Natural killer cell (primary cell): ENCODE measurements at regions not wholly inside any gene's neighbourhood (a gene's known extent, or its start where the extent isn't known, plus 50 kb on each side); places are given as distances from the start of the nearest gene placed in this dataset.

ENCODE experiments used
- ATAC-seq, 3 donors: fragments of 150-1000 bp in 2 of 3; fragments of 200-7000 bp in 1 of 3; cut with Tn5 transposase; 1 replicate in 1 of 3; 2 replicates in 2 of 3; pipeline ENCODE4 v1.10.0; 2021; ENCODE audit warnings: mild to moderate bottlenecking in 2 of 3, moderate library complexity in 2 of 3
- DNase-seq, 2 donors: peaks; one replicate each; pipeline versions ENCODE4 v3.0.0 to v3.0.0-alpha.2; 2013 to 2021; ENCODE audit warnings: mixed read lengths in 1 of 2
- H3K27ac ChIP-seq: one replicate; pipeline ENCODE4 v1.5.1; 2013; ENCODE audit warnings: mild to moderate bottlenecking, low read length
- H3K27me3 ChIP-seq: one replicate; pipeline ENCODE4 v1.6.1; 2013; ENCODE audit warnings: low read length; ENCODE audit not compliant: control insufficient read depth, insufficient read depth
- H3K36me3 ChIP-seq: one replicate; pipeline ENCODE4 v1.6.1; 2013; ENCODE audit warnings: low read length; ENCODE audit not compliant: control insufficient read depth, insufficient read depth
- H3K4me1 ChIP-seq: one replicate; pipeline ENCODE4 v1.6.1; 2013; ENCODE audit warnings: low read length; ENCODE audit not compliant: control insufficient read depth, insufficient read depth
- H3K4me3 ChIP-seq: one replicate; pipeline ENCODE4 v1.5.1; 2013; ENCODE audit warnings: low read length
- H3K9me3 ChIP-seq: one replicate; pipeline ENCODE4 v1.6.1; 2013; ENCODE audit warnings: low read length; ENCODE audit not compliant: control insufficient read depth, insufficient read depth
- H3K27ac Mint-ChIP-seq, 2 donors: one replicate each; pipeline ENCODE4 v1.8.0; 2022; ENCODE audit warnings: mild to moderate bottlenecking in 2 of 2, mixed read lengths in 2 of 2, moderate library complexity in 1 of 2
- H3K27me3 Mint-ChIP-seq, 2 donors: one replicate each; pipeline ENCODE4 v1.8.0; 2022; ENCODE audit warnings: low read depth in 2 of 2, mixed read lengths in 2 of 2
- H3K36me3 Mint-ChIP-seq: one replicate; pipeline ENCODE4 v1.8.0; 2022; ENCODE audit warnings: mixed read lengths
- H3K4me1 Mint-ChIP-seq, 2 donors: one replicate each; pipeline ENCODE4 v1.8.0; 2022; ENCODE audit warnings: mixed read lengths in 2 of 2
- H3K4me3 Mint-ChIP-seq: one replicate; pipeline ENCODE4 v1.8.0; 2022; ENCODE audit warnings: mild to moderate bottlenecking, moderate library complexity, mixed read lengths
- H3K9me3 Mint-ChIP-seq, 2 donors: one replicate each; pipeline ENCODE4 v1.8.0; 2022; ENCODE audit warnings: mixed read lengths in 2 of 2
- WGBS: methylation state at CpG from one replicate; pipeline ENCODE4 v1.1.7; 2013; ENCODE audit warnings: missing lambda C conversion rate; ENCODE audit not compliant: insufficient coverage; 5-methylcytosine and 5-hydroxymethylcytosine counted together
- intact Hi-C: fragments of 100-400 bp; cut with micrococcal nuclease; formaldehyde crosslinking; loops from one replicate; pipeline ENCODE4 v1.14.2; 2022
- TF ChIP-seq, protein P1 (sequence below): fragments of 200-600 bp; IDR thresholded peaks from one replicate; pipeline ENCODE4 v1.8.0; 2022; ENCODE audit warnings: antibody characterized with exemption

DNA sequence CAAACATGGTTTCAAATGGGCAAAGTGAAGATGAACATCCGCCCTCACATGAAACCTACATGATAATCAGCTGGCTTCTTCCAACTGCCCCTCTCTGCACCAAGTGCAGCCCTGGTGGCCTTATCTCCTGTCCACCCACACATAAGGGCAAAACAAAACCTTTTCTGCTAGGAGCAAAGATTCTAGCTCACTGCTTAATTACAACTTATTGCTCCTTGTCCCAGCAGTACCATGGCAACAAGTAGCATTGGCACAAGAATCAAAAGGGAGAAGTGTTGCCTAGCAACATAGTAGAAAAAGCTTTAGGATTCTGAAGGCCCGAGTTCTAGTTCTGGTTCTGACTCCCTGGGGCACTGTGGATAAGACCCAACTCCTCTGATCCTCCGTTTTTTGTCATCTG is 68.7 kb upstream of the BMAL1 start:
- Histone ChIP-seq H3K4me3 (no peak overlapping the region), H3K4me1 (peaks cover 9% of the 10 kb centered on the region), H3K27me3 (no peaks in the 10 kb centered on the region), H3K27ac (no peak overlapping the region), H3K9me3 (no peaks in the 10 kb centered on the region), H3K36me3 (no peaks in the 10 kb centered on the region)
- Mint-ChIP-seq H3K9me3 (no peaks in the 10 kb centered on the region), H3K4me1 (peaks cover 14 to 15% of the 10 kb centered on the region in 2 donors), H3K36me3 (no peaks in the 10 kb centered on the region), H3K27ac (no peak overlapping the region), H3K27me3 (peaks cover 7 to 9% of the 10 kb centered on the region in 2 donors), H3K4me3 (no peak overlapping the region)
- no peak for DNase-seq
- 78% methylated on average over 2 of the region's 3 CpGs for WGBS
- TF ChIP-seq, protein P1, sequence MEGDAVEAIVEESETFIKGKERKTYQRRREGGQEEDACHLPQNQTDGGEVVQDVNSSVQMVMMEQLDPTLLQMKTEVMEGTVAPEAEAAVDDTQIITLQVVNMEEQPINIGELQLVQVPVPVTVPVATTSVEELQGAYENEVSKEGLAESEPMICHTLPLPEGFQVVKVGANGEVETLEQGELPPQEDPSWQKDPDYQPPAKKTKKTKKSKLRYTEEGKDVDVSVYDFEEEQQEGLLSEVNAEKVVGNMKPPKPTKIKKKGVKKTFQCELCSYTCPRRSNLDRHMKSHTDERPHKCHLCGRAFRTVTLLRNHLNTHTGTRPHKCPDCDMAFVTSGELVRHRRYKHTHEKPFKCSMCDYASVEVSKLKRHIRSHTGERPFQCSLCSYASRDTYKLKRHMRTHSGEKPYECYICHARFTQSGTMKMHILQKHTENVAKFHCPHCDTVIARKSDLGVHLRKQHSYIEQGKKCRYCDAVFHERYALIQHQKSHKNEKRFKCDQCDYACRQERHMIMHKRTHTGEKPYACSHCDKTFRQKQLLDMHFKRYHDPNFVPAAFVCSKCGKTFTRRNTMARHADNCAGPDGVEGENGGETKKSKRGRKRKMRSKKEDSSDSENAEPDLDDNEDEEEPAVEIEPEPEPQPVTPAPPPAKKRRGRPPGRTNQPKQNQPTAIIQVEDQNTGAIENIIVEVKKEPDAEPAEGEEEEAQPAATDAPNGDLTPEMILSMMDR: no peak
- ATAC-seq: no peak
- intact Hi-C loops: no loop called here

DNA sequence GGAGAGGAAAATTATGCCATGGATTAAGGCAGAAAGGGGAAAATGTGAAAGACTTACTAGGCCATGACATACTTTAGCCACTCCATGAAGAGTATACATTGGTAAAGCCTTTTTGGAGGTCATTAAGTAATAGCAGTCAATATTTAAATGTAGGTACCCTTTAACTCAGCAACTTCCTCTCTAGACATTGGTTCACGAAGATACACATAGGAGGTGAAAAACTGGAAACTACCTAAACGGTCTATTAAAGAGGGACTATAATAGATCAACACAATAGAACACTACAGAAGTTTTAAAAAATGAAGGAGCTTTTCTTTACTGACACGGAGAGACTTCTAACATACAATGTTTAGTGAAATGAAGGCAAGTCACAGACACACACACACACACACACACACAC is 68.2 kb upstream of the BMAL1 start:
- Mint-ChIP-seq H3K36me3 (no peaks in the 10 kb centered on the region), H3K27ac (no peak overlapping the region), H3K27me3 (peaks cover 7 to 9% of the 10 kb centered on the region in 2 donors), H3K4me1 (peaks cover 14 to 15% of the 10 kb centered on the region in 2 donors), H3K9me3 (no peaks in the 10 kb centered on the region), H3K4me3 (no peak overlapping the region)
- ATAC-seq: no peak
- Histone ChIP-seq H3K9me3 (no peaks in the 10 kb centered on the region), H3K4me3 (no peak overlapping the region), H3K27me3 (no peaks in the 10 kb centered on the region), H3K36me3 (no peaks in the 10 kb centered on the region), H3K4me1 (peaks cover 9% of the 10 kb centered on the region), H3K27ac (no peak overlapping the region)
- intact Hi-C loops: no loop called here
- TF ChIP-seq, protein P1: no peak
- WGBS: no CpG with 5 or more reads among the region's 3 CpGs
- no peak for DNase-seq

DNA sequence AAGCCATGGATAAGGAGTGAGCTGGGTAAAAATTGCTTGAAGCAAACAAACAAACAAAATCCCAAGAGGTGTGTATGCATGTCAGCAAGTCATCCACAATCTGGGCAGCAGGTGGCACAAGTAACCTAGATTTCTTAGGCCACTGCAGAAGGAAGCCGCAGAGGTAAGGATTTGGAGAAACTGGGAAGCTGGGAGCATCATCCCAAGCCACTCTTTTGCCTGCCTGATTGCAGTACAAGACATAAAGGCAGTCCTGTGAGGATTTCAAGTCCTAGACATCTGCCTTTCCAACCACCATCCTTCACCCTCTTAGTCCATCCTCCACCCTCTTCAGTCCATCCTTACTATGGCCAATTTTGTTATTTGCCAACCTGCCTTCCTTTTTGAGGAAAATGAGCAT is 67.2 kb upstream of the BMAL1 start:
- H3K4me3 ChIP-seq: no peak overlapping the region
- no peaks in the 10 kb centered on the region for H3K27me3 ChIP-seq
- intact Hi-C loops: no loop called here
- 70% methylated on average over 1 of the region's 1 CpG for WGBS
- H3K4me3 Mint-ChIP-seq: no peak overlapping the region
- H3K9me3 ChIP-seq: no peaks in the 10 kb centered on the region
- no peaks in the 10 kb centered on the region for H3K36me3 Mint-ChIP-seq
- peak in 1 of 2 donors; percentile 59 for DNase-seq
- TF ChIP-seq, protein P1: no peak
- H3K27ac ChIP-seq: no peak overlapping the region
- peaks cover 7 to 12% of the 10 kb centered on the region in 2 donors for H3K27me3 Mint-ChIP-seq
- no peaks in the 10 kb centered on the region for H3K9me3 Mint-ChIP-seq
- no peaks in the 10 kb centered on the region for H3K36me3 ChIP-seq
- peaks cover 14 to 15% of the 10 kb centered on the region in 2 donors for H3K4me1 Mint-ChIP-seq
- H3K4me1 ChIP-seq: peaks cover 9% of the 10 kb centered on the region
- no peak for ATAC-seq
- no peak overlapping the region for H3K27ac Mint-ChIP-seq

DNA sequence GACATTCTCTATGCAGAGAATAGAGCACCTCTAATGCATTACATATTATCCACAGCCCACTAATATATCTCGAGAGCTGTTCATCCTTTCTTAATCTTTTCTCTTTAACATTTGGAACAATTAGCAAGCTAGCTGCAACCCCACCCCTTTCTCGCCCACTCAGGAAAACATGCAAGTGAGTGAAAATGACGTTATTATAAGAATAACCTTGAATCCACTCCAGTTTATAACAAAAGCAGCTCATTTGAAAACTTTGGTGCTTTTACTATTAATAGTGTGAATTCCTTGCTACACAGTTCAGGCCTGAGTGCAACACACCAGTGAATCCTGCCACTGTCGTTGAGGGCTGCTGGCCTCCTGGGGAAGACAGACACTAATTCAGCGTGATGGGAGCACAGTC is 63.3 kb upstream of the BMAL1 start:
- intact Hi-C loops: no loop called here
- ATAC-seq (no peak), DNase-seq (no peak)
- H3K36me3 Mint-ChIP-seq: no peaks in the 10 kb centered on the region
- no peaks in the 10 kb centered on the region for H3K4me1 ChIP-seq
- no peak overlapping the region for H3K4me3 Mint-ChIP-seq
- no peak overlapping the region for H3K4me3 ChIP-seq
- no peaks in the 10 kb centered on the region for H3K4me1 Mint-ChIP-seq
- H3K27ac Mint-ChIP-seq: no peak overlapping the region
- no peaks in the 10 kb centered on the region for H3K36me3 ChIP-seq
- 80% methylated on average over 5 of the region's 5 CpGs for WGBS
- no peaks in the 10 kb centered on the region for H3K27me3 ChIP-seq
- no peaks in the 10 kb centered on the region for H3K9me3 ChIP-seq
- H3K9me3 Mint-ChIP-seq: no peaks in the 10 kb centered on the region
- peaks cover 0 to 8% of the 10 kb centered on the region in 2 donors for H3K27me3 Mint-ChIP-seq
- TF ChIP-seq, protein P1: no peak
- no peak overlapping the region for H3K27ac ChIP-seq
